CD1c-positive myeloid dendritic cell (primary cell): ENCODE measurements at regions not wholly inside any gene's neighbourhood (a gene's known extent, or its start where the extent isn't known, plus 50 kb on each side); places are given as distances from the start of the nearest gene placed in this dataset.
"Not testable (repeated sequence)": the region's sequence is repeated elsewhere in the genome, so short reads cannot be mapped to it uniquely, and the experiment has no call there.

Source experiments
- DNase-seq: peaks from one replicate; pipeline ENCODE4 v3.0.0-alpha.2; 2016; ENCODE audit errors: extremely low spot score

GRCh38 chr9:101993771-101994170 lies 255.3 kb upstream of the GRIN3A start:
- no peak for DNase-seq

GRCh38 chr9:101991926-101992325 lies 253.5 kb upstream of the GRIN3A start:
- no peak for DNase-seq

- peak; percentile 40 for DNase-seq
Observed at GRCh38 chr9:101977614-101978210, 239.3 kb upstream of the GRIN3A start.

- DNase-seq, result no peak
Observed at GRCh38 chr9:101970609-101971008, 232.2 kb upstream of the GRIN3A start.

DNA sequence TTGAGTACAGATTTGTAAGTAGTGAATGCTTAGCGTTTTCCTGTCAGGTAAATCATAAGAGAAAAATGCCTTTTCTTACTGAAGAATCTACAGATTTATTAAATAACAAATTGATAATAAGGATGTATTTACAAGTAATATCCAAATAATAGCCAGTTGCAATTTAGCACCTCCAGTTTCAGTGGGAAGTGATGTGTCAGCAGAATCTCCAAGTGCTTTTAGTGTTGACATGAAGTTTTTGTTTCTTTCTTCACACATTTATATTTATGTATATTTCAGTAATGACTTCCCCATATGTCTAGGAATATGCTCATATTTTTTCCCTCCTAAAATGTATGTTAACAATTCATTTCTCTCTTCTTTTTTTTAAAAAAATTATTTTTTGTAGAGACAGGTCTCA lies 229.9 kb upstream of the GRIN3A start:
- DNase-seq, result no peak

DNA sequence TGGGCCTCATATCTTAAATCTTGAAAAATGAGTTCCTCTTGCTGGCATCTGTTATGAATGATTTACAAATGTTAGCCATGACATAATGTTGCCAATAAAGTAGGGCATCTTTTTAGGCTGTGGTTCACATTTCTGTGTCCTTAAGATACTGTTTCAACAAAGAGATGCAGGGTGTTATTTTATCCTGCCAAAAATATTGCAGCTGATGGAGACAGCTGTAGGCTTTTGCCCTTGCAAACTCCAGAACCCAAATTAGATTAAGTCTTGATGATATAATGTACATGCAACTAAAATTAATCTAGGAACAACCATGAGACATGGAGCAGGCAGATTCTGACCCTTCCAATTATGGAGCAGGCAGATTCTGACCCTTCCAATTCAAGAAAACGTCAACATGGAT lies 228.2 kb upstream of the GRIN3A start:
- no peak for DNase-seq

DNA sequence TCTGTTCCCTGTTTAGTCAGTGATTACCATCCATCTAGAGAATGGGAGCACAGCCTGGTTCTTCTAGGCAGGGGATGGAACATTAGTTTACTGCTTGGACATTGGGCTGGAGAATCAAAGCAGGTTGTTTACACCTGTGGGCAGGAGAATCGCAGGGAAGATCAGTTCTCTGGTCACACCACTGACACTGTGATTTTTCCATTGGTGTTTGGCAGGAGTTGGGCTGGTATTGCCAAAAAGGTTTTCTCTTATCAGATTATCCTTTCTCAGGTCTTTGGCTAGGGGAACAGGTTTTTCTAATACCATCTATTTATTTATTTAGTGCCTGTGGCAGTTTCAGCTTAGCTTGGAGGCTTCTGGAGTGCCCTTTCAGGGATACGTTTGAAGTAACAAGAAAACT lies 219.3 kb upstream of the GRIN3A start:
- no peak for DNase-seq

DNA sequence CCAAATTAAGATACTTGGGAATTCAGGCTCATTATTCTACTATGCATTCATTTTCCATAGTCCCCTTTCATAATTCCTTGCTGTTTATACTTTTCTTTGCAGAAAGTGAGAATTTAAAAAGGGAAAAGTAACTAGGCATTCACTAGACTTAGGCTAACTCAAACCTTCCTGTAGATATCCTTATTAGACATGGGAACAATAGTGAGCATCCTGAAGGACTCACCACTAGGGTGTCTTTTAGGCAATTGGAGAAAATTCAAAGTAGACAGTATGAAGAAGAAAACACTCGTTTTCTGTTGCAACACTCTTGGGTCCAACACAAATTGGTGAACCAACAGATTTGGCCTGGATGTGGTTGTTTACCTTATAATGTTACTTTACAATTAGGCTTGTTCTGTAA lies 213.2 kb upstream of the GRIN3A start:
- no peak for DNase-seq

DNA sequence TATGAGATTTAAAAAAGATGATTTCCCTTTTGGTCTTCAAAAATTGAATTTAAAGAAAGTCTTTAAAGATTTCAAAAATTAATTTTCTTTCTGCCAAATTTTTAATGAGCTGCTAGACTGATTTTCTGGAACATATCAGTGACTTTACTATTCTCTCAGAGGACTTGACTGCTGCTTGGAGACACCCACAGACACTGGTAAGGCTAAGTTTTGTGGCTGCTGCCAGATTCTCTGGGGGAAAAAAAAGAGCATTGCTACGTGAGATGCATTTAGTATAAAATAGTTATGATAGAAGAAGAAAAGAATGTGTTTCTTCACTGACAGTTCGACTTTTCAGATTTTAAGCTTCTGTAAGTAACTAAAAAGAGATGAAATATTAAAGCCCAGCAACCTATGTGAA lies 193.3 kb upstream of the GRIN3A start:
- DNase-seq, result no peak

DNA sequence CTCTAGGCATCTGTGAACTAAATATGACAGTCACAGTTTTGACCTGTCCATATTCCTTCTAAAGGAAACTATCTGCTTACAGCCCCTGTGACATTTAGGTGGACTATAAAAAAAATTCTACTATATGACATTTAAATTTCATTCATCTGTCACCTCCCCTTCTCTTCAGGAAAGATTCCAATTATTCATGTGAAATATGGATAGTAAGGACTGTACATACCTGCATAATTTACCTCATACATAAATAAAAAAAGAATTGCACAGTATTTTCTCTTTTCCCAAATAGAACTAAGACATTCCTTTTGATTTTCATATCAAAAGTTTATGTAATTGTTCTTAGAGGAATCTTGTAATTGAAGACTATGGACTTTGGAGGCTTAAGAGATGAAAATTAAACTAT lies 192.3 kb upstream of the GRIN3A start:
- no peak for DNase-seq

DNA sequence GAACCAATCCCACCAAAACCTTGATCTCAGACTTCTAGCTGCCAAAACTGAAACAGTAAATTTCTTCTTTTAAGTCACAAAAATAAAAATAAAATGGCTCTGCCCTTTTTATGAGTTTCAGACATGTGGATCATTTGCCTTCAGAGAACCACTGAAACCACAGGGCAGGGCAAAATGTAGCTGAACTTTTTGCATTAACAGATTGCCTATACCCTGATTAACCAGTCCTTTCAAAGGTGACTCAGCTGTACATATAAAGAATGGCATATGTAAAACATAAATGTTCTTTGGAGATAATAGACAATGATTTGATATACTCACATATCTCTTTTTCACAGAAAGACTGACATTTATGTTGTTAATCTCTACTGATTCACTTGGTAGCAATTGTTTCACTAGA lies 187.1 kb upstream of the GRIN3A start:
- no peak for DNase-seq

GRCh38 chr9:101923451-101923850 lies 185.0 kb upstream of the GRIN3A start:
- no peak for DNase-seq

- DNase-seq, result not testable (repeated sequence)
Observed at GRCh38 chr9:101916948-101917347, 178.5 kb upstream of the GRIN3A start.

- DNase-seq, result no peak
Observed at GRCh38 chr9:101915482-101915881, 177.0 kb upstream of the GRIN3A start.

DNA sequence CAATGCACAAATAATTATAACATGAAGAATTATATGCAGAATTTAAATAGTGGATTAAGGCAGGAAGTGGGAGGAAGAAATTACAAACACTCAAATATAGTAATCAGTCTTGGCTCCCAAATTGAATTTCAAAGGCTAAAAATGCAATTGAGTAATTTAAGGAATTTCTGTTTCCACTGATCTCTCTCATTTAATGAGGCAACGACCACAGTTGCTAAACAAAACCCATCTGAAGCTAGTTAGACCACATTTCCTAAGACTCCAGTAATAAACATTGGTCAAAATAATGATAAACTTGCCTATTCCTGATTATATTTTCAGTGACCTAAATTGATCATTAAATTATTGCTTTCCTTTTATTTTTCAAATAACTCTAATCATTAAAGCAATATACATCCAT lies 174.3 kb upstream of the GRIN3A start:
- no peak for DNase-seq

GRCh38 chr9:101907466-101907865 lies 169.0 kb upstream of the GRIN3A start:
- DNase-seq, result no peak

GRCh38 chr9:101904845-101905244 lies 166.4 kb upstream of the GRIN3A start:
- DNase-seq, result no peak

- DNase-seq, result no peak
Observed at GRCh38 chr9:101902051-101902450, 163.6 kb upstream of the GRIN3A start.

DNA sequence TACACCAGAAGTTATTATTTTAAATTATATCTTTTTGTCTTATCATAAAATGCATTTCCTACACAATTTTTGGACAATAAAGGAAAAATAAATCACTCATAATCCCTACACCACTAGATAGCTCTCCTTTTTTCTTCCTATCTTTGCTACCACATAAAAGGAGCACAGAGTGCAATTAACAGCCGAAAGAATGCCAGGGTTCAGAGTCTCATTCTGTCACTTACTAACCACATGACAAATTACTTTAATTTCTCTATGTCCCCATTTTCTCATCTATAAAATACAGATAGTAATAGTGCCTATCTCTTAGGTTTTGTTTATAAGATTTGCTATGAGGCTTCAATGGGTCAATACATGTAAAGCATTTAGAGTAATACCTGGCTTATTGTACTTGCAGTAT lies 158.7 kb upstream of the GRIN3A start:
- no peak for DNase-seq

GRCh38 chr9:101893661-101894646 lies 155.5 kb upstream of the GRIN3A start:
- no peak for DNase-seq

GRCh38 chr9:101881508-101881907 lies 143.1 kb upstream of the GRIN3A start:
- no peak for DNase-seq

- DNase-seq, result no peak
Observed at GRCh38 chr9:101880846-101881245, 142.4 kb upstream of the GRIN3A start.

DNA sequence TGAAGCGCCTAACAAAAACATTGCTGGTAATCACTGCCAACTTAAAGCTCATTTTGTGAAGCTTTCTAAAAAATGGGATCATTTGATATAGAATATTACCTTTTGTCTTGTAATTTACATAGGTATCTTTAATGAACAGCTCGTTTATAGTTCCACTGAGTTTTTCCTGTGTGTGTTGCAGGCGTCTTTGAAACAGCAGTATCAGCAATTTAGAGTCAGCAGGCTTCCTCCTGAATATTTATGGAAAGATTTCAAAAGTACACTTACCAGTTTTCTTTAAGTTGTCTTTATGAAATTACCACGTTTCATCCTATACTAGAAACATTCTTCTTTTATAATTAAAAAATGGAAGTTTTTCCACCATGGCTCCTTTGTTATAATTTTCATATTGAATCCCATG lies 140.3 kb upstream of the GRIN3A start:
- no peak for DNase-seq
